IMR-90 (cell line): ENCODE measurements at regions not wholly inside any gene's neighbourhood (a gene's known extent, or its start where the extent isn't known, plus 50 kb on each side); places are given as distances from the start of the nearest gene placed in this dataset.

ENCODE experiments used
- ATAC-seq: fragments of 200-7000 bp; cut with Tn5 transposase; 2 replicates; pipeline ENCODE4 v1.9.1; 2020; ENCODE audit warnings: low read depth, mild to moderate bottlenecking, moderate library complexity
- BruUV-seq: library from RNA; stranded (reverse); fragments of 400-500 nt; replicated peaks from 2 replicates; lab custom pipeline; 2021; lab: Mats Ljungman, UMichigan
- CTCF ChIA-PET: fragments of 300-600 bp; formaldehyde crosslinking; extraction: SDS; loops from one replicate; lab custom pipeline; 2021; ENCODE audit warnings: antibody characterized with exemption; lab: Yijun Ruan, JAX
- POLR2A ChIA-PET: fragments of 300-600 bp; sonication (Branson Sonifier 250); formaldehyde crosslinking; loops from one replicate; lab custom pipeline; 2022; ENCODE audit warnings: antibody characterized with exemption; ENCODE audit not compliant: unreplicated experiment; lab: Charles Lee
- DNase-seq: peaks from one replicate; pipeline ENCODE4 v3.0.0; 2013
- H2AFZ ChIP-seq: replicated peaks from 2 replicates; pipeline ENCODE3; 2013; ENCODE audit warnings: low read length, mild to moderate bottlenecking; ENCODE audit not compliant: poor library complexity
- H2AK5ac ChIP-seq: 2 replicates; pipeline ENCODE4 v1.6.1; 2013; ENCODE audit warnings: low read depth, low read length, inconsistent platforms
- H2AK9ac ChIP-seq: replicated peaks from 2 replicates; pipeline ENCODE3; 2013; ENCODE audit warnings: mild to moderate bottlenecking, low read depth, low read length, moderate library complexity; ENCODE audit not compliant: poor library complexity
- H2BK120ac ChIP-seq: 2 replicates; pipeline ENCODE4 v1.6.1; 2013; ENCODE audit warnings: low read depth, low read length, inconsistent platforms
- H2BK15ac ChIP-seq: 3 replicates; pipeline ENCODE4 v1.6.1; 2013; ENCODE audit warnings: low read depth, low read length, inconsistent platforms
- H2BK20ac ChIP-seq: 2 replicates; pipeline ENCODE4 v1.6.1; 2013; ENCODE audit warnings: low read depth, mild to moderate bottlenecking, inconsistent platforms, low read length, moderate library complexity
- H2BK5ac ChIP-seq: 2 replicates; pipeline ENCODE4 v1.6.1; 2013; ENCODE audit warnings: mild to moderate bottlenecking, low read depth, low read length, inconsistent platforms; ENCODE audit not compliant: poor library complexity, severe bottlenecking
- H3K14ac ChIP-seq: replicated peaks from 2 replicates; pipeline ENCODE4 v1.6.1; 2013; ENCODE audit warnings: low read depth, low read length, inconsistent platforms
- H3K18ac ChIP-seq: 2 replicates; pipeline ENCODE4 v1.6.1; 2013; ENCODE audit warnings: low read depth, low read length, control low read depth
- H3K23ac ChIP-seq: 2 replicates; pipeline ENCODE4 v1.6.1; 2013; ENCODE audit warnings: low read depth, low read length, inconsistent platforms
- H3K27ac ChIP-seq: 2 replicates; pipeline ENCODE4 v1.5.1; 2013; ENCODE audit warnings: mild to moderate bottlenecking, control low read depth, low read length; ENCODE audit not compliant: insufficient read depth
- H3K27me3 ChIP-seq: 2 replicates; pipeline ENCODE4 v1.6.1; 2013; ENCODE audit warnings: low read length; ENCODE audit not compliant: control insufficient read depth, insufficient read depth
- H3K36me3 ChIP-seq: 2 replicates; pipeline ENCODE4 v1.6.1; 2013; ENCODE audit warnings: low read length, mixed read lengths; ENCODE audit not compliant: control insufficient read depth, insufficient read depth
- H3K4ac ChIP-seq: 2 replicates; pipeline ENCODE4 v1.6.1; 2013; ENCODE audit warnings: low read depth, low read length, inconsistent platforms
- H3K4me1 ChIP-seq: 2 replicates; pipeline ENCODE4 v1.6.1; 2013; ENCODE audit warnings: low read length, mixed read lengths; ENCODE audit not compliant: control insufficient read depth, insufficient read depth
- H3K4me2 ChIP-seq: 2 replicates; pipeline ENCODE4 v1.6.1; 2013; ENCODE audit warnings: low read depth, mild to moderate bottlenecking, control low read depth, low read length, moderate library complexity
- H3K4me3 ChIP-seq: 2 replicates; pipeline ENCODE4 v1.5.1; 2013; ENCODE audit warnings: low read depth, mild to moderate bottlenecking, control low read depth, low read length, moderate library complexity; ENCODE audit not compliant: insufficient read depth
- H3K56ac ChIP-seq: 2 replicates; pipeline ENCODE4 v1.6.1; 2013; ENCODE audit warnings: low read length, inconsistent platforms; ENCODE audit not compliant: insufficient read depth; ENCODE audit errors: extremely low read depth
- H3K79me1 ChIP-seq, 2 experiments: 2 replicates each; pipeline ENCODE4 v1.6.1; 2013; ENCODE audit warnings: low read length in 2 of 2, inconsistent platforms in 1 of 2, low read depth in 1 of 2
- H3K9ac ChIP-seq: 2 replicates; pipeline ENCODE4 v1.6.1; 2013; ENCODE audit warnings: low read depth, low read length, control low read depth
- H3K9me1 ChIP-seq: 2 replicates; pipeline ENCODE4 v1.6.1; 2013; ENCODE audit warnings: low read length, inconsistent platforms; ENCODE audit not compliant: insufficient read depth
- H3K9me3 ChIP-seq: 2 replicates; pipeline ENCODE4 v1.6.1; 2013; ENCODE audit warnings: low read length; ENCODE audit not compliant: control insufficient read depth, insufficient read depth
- H4K20me1 ChIP-seq: 2 replicates; pipeline ENCODE4 v1.6.1; 2013; ENCODE audit warnings: low read length, inconsistent platforms; ENCODE audit not compliant: insufficient read depth
- H4K5ac ChIP-seq: 2 replicates; pipeline ENCODE4 v1.6.1; 2013; ENCODE audit warnings: mild to moderate bottlenecking, low read depth, low read length, control low read depth
- H4K8ac ChIP-seq, 2 experiments: 2 replicates each; pipeline ENCODE4 v1.6.1; 2013; ENCODE audit warnings: low read depth in 2 of 2, low read length in 2 of 2, control low read depth in 1 of 2, inconsistent platforms in 1 of 2
- H4K91ac ChIP-seq: 2 replicates; pipeline ENCODE4 v1.6.1; 2013; ENCODE audit warnings: low read depth, low read length, inconsistent platforms; ENCODE audit not compliant: insufficient read depth
- BHLHE40 ChIP-seq: fragments of 150-350 bp; IDR thresholded peaks from 2 replicates; pipeline ENCODE4 v1.6.1; 2016; ENCODE audit warnings: mild to moderate bottlenecking, low read depth, low read length
- CEBPB ChIP-seq: IDR thresholded peaks from 2 replicates; pipeline ENCODE4 v1.6.1; 2012; ENCODE audit warnings: low read depth, low read length, improper control_type of control experiment
- CHD1 ChIP-seq: IDR thresholded peaks from 2 replicates; pipeline ENCODE4 v1.6.1; 2012; ENCODE audit warnings: low read depth, low read length, improper control_type of control experiment
- FOS ChIP-seq: fragments of 150-350 bp; IDR thresholded peaks from 2 replicates; pipeline ENCODE4 v1.6.1; 2016; ENCODE audit warnings: low read depth, low read length
- MAFK ChIP-seq: IDR thresholded peaks from 2 replicates; pipeline ENCODE4 v1.6.1; 2012; ENCODE audit warnings: low read depth, low read length, improper control_type of control experiment
- MAZ ChIP-seq: IDR thresholded peaks from 2 replicates; pipeline ENCODE4 v1.6.1; 2012; ENCODE audit warnings: low read depth, mild to moderate bottlenecking, low read length, improper control_type of control experiment, moderate library complexity, borderline replicate concordance
- MXI1 ChIP-seq: IDR thresholded peaks from 2 replicates; pipeline ENCODE4 v1.6.1; 2012; ENCODE audit warnings: low read depth, mild to moderate bottlenecking, low read length, moderate library complexity, borderline replicate concordance
- NFE2L2 ChIP-seq: fragments of 150-350 bp; IDR thresholded peaks from 2 replicates; pipeline ENCODE4 v1.6.1; 2016; ENCODE audit warnings: low read depth, mild to moderate bottlenecking, low read length
- POLR2A ChIP-seq: IDR thresholded peaks from 2 replicates; pipeline ENCODE4 v1.6.1; 2012; ENCODE audit warnings: mild to moderate bottlenecking, low read depth, low read length
- RAD21 ChIP-seq: IDR thresholded peaks from 2 replicates; pipeline ENCODE4 v1.6.1; 2012; ENCODE audit warnings: low read length, improper control_type of control experiment
- RCOR1 ChIP-seq: IDR thresholded peaks from 2 replicates; pipeline ENCODE4 v1.6.1; 2012; ENCODE audit warnings: mild to moderate bottlenecking, low read length, improper control_type of control experiment; ENCODE audit not compliant: insufficient replicate concordance
- RFX5 ChIP-seq: IDR thresholded peaks from 2 replicates; pipeline ENCODE4 v1.8.0; 2012; ENCODE audit warnings: low read depth, mild to moderate bottlenecking, low read length, moderate library complexity
- SMC3 ChIP-seq: fragments of 150-350 bp; IDR thresholded peaks from 2 replicates; pipeline ENCODE4 v1.6.1; 2016; ENCODE audit warnings: low read depth, mild to moderate bottlenecking, antibody characterized with exemption, low read length, moderate library complexity
- USF2 ChIP-seq: fragments of 150-350 bp; IDR thresholded peaks from 2 replicates; pipeline ENCODE4 v1.6.1; 2017; ENCODE audit warnings: mild to moderate bottlenecking, antibody characterized with exemption, low read length, low read depth
- WGBS, 2 experiments: methylation state at CpG; one replicate each; pipeline versions ENCODE4 v1.1.5 to v1.1.7; 2013; ENCODE audit warnings: missing lambda C conversion rate in 2 of 2; ENCODE audit not compliant: insufficient read length in 1 of 2; ENCODE audit errors: extremely low coverage in 2 of 2; 5-methylcytosine and 5-hydroxymethylcytosine counted together
- dilution Hi-C: fragments of 300-500 bp; cut with HindIII; formaldehyde crosslinking; loops from one replicate; pipeline ENCODE4 v1.14.3; 2018; ENCODE audit warnings: low sequenced_read_pairs; ENCODE audit not compliant: unreplicated experiment
- in situ Hi-C: fragments of 300-500 bp; cut with MboI; formaldehyde crosslinking; loops from 3 replicates; pipeline ENCODE4 v1.14.3; 2019; ENCODE audit warnings: low sequenced_read_pairs, inconsistent platforms, mixed read lengths
- intact Hi-C: fragments of 100-400 bp; cut with micrococcal nuclease; formaldehyde crosslinking; loops from 2 replicates; pipeline ENCODE4 v1.10.0; 2022
- TF ChIP-seq, protein P1 (sequence below): conservative IDR thresholded peaks from 2 replicates; pipeline ENCODE4 v1.5.1; 2012; ENCODE audit warnings: mild to moderate bottlenecking, low read depth, low read length, improper control_type of control experiment
- TF ChIP-seq, protein P2 (sequence below): fragments of 150-350 bp; IDR thresholded peaks from 2 replicates; pipeline ENCODE4 v1.6.1; 2016; ENCODE audit warnings: low read depth, mild to moderate bottlenecking, low read length, moderate library complexity, borderline replicate concordance

- H3K27me3 ChIP-seq = no peaks in the 10 kb centered on the region
- DNase-seq (peak; percentile 96), ATAC-seq (peak; percentile 97)
- dilution Hi-C loops (no loop called here), in situ Hi-C loops (no loop called here), intact Hi-C loops (no loop called here)
- H4K91ac ChIP-seq = peak overlapping the region; percentile 6; the same call in 1 of the 2 replicates
- POLR2A ChIA-PET = no interaction called here
- H2AK5ac ChIP-seq = no peak overlapping the region
- 46% methylated on average over 3 of the region's 6 CpGs; no CpG with 5 or more reads in 1 of the 2 experiments for WGBS, 2 experiments
- peaks cover 9% of the 10 kb centered on the region for H3K9me1 ChIP-seq
- H3K4me1 ChIP-seq = peaks cover 11% of the 10 kb centered on the region
- H3K36me3 ChIP-seq = no peaks in the 10 kb centered on the region
- H4K8ac ChIP-seq = peak overlapping the region in 1 of 2 experiments; percentile 59; a peak in 3 of 4 replicates
- no peak overlapping the region for H2AK9ac ChIP-seq
- no peak overlapping the region for H3K4me3 ChIP-seq
- H2BK120ac ChIP-seq = peak overlapping the region; percentile 86
- CTCF ChIA-PET = no interaction called here
- H3K23ac ChIP-seq = no peak overlapping the region
- H4K20me1 ChIP-seq = no peaks in the 10 kb centered on the region
- no peak for TF ChIP-seq BHLHE40
- TF ChIP-seq, protein P1, sequence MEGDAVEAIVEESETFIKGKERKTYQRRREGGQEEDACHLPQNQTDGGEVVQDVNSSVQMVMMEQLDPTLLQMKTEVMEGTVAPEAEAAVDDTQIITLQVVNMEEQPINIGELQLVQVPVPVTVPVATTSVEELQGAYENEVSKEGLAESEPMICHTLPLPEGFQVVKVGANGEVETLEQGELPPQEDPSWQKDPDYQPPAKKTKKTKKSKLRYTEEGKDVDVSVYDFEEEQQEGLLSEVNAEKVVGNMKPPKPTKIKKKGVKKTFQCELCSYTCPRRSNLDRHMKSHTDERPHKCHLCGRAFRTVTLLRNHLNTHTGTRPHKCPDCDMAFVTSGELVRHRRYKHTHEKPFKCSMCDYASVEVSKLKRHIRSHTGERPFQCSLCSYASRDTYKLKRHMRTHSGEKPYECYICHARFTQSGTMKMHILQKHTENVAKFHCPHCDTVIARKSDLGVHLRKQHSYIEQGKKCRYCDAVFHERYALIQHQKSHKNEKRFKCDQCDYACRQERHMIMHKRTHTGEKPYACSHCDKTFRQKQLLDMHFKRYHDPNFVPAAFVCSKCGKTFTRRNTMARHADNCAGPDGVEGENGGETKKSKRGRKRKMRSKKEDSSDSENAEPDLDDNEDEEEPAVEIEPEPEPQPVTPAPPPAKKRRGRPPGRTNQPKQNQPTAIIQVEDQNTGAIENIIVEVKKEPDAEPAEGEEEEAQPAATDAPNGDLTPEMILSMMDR = no peak
- TF ChIP-seq CEBPB = no peak
- no peak for TF ChIP-seq MXI1
- peak; percentile 88 for TF ChIP-seq FOS
- TF ChIP-seq RFX5 = no peak
- no peak for TF ChIP-seq MAZ
- TF ChIP-seq NFE2L2 = no peak; the same call in 1 of the 2 replicates
- TF ChIP-seq MAFK = peak; percentile 52
- peak; percentile 44; the same call in 1 of the 2 replicates for TF ChIP-seq POLR2A
- peak; percentile 74 for TF ChIP-seq USF2
- TF ChIP-seq, protein P2, sequence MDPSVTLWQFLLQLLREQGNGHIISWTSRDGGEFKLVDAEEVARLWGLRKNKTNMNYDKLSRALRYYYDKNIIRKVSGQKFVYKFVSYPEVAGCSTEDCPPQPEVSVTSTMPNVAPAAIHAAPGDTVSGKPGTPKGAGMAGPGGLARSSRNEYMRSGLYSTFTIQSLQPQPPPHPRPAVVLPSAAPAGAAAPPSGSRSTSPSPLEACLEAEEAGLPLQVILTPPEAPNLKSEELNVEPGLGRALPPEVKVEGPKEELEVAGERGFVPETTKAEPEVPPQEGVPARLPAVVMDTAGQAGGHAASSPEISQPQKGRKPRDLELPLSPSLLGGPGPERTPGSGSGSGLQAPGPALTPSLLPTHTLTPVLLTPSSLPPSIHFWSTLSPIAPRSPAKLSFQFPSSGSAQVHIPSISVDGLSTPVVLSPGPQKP = no peak
- no peak for TF ChIP-seq CHD1
- TF ChIP-seq RCOR1 = peak; percentile 58
- no peak for TF ChIP-seq SMC3
- TF ChIP-seq RAD21 = no peak
- H3K9me3 ChIP-seq = no peaks in the 10 kb centered on the region
- H3K27ac ChIP-seq = peak overlapping the region; percentile 43; the same call in 1 of the 2 replicates
- H2AFZ ChIP-seq = peak overlapping the region; percentile 60
- H3K9ac ChIP-seq = peak overlapping the region; percentile 9; the same call in 1 of the 2 replicates
- peak overlapping the region; percentile 85 for H2BK5ac ChIP-seq
- H2BK20ac ChIP-seq = peak overlapping the region; percentile 38; the same call in 1 of the 2 replicates
- 0 out of 2 replicates have a peak overlapping the region, but pooled peaks have one; percentile 37 for H3K14ac ChIP-seq
- H3K18ac ChIP-seq = peak overlapping the region; percentile 34; the same call in 1 of the 2 replicates
- no TSS peak for BruUV-seq
- peak overlapping the region; percentile 32; the same call in 1 of the 2 replicates for H3K4ac ChIP-seq
- H3K4me2 ChIP-seq = no peak overlapping the region
- no peak overlapping the region for H4K5ac ChIP-seq
- H2BK15ac ChIP-seq = no peak overlapping the region
- H3K79me1 ChIP-seq = no peaks in the 10 kb centered on the region
- no peak overlapping the region for H3K56ac ChIP-seq
Measured at GRCh38 chr19:13621413-13621812, 115.1 kb upstream of the CACNA1A start.
